HuH-7 (cell line): ENCODE measurements at regions not wholly inside any gene's neighbourhood (a gene's known extent, or its start where the extent isn't known, plus 50 kb on each side); places are given as distances from the start of the nearest gene placed in this dataset.
"Not testable (repeated sequence)": the region's sequence is repeated elsewhere in the genome, so short reads cannot be mapped to it uniquely, and the experiment has no call there.

Experiments
- DNase-seq: peaks from one replicate; pipeline ENCODE4 v3.0.0; 2011; ENCODE audit warnings: low spot score

DNA sequence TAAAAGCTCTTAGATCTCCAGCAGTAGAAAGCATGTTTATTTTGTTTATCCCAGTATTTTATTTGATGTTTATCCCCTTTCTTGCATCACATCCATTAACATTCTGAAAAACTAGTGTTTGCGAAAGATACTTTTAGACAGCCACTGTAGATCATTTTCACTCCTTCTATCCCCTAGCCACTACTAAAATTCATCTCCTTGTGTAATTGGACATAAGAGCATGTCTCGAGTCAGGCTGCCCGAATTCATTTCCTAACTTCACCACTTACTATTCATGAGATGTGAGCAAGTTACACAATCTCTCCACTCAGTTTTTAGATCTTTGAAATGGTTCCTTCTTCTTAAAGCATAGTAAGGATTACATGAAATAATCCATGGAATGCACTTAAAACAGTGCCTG, 514.0 kb downstream of the KLF5 start:
- no peak for DNase-seq

DNA sequence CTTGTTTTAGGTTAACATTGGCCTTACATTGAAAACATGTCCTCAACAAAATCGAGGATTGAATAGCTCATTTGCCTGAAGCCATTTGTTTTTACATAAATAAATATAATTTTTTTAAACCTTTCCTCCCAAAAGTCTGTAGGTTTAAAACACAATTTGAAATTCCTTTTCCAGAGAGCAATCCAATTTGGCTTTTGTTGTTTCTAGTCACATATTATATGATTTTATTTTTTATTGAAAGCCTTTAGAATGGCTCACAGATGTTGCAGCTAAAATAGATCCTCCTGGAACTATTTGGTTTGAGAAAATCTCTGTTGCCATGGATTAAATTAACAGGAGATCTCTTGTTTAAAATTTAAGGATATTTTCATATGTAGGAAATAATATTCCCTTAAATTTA, 512.6 kb downstream of the KLF5 start:
- DNase-seq = no peak

DNA sequence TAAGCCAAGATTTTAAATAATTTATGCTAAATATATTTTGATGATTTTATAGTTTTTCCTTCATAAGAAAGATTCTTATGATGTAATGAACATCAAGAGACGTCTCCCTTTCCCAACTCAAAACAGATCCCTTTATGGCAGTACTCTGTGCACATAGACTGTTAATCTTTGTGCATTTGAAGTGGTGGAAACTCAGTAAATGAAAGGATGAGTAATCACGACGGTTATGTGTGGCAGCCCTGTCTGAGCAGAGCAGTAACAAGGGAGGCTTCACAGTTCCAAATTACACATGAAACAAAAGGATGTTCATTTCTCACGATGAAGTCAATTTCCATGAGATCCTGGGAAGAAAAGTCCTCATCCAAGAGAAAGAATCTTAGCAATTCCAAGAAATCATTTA, 498.1 kb downstream of the KLF5 start:
- no peak for DNase-seq

DNA sequence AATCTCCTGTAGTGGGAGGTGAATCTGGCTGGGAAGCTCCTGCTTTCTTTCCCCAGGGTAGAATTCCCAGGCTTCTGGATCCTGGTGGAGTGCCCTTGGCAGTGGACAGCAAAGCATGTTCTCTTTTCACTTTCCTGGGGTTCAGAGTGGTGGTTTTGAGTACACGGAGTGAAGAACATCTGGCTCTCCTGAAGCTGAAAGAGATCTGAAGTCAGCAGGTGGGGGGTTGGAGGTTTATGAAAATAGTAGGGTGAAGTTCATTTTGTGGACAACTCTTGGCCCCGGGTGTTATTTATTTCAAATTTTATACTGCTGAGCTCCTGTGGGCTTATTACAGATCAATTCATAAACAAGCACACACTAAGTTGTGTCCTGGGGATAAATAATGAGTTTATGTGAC, 497.3 kb downstream of the KLF5 start:
- no peak for DNase-seq

DNA sequence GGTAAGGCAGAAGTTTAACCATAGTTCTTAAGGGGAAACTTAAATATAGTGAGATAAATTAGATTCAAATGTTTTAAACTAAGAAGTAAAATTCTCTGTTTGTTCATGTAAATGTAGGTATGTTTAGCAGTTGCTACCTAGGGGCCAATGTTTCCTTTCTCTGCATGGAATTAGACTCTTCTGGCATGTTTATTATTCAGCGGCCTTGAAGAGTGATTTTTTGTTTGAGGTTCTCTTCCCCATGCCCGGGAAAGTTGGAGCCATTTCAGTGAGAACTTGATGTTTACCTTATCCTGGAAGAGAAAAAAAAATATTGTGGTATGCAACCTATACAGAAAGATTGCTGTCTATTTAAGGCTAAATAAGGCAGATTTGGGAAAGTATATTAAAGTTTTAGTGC, 492.9 kb downstream of the KLF5 start:
- DNase-seq = no peak

DNA sequence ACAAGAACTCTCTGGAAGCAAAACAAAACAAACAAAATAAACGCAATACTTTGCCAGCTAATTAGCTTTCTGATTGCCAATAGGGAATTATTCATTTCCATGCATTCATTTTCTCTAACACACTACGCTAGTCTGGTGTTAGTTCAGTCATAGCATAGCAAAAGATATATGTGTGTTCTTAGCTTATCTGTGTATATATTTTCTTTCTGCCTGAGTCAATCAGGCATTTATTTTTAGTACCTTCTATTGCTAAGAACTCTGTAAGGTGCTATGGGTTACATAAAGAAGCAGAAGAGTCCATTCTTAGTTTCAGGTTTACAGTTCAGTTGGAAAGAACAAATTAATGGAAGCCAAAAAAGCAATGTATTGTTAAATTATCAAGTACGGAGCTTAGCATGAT, 490.9 kb downstream of the KLF5 start:
- DNase-seq = no peak

DNA sequence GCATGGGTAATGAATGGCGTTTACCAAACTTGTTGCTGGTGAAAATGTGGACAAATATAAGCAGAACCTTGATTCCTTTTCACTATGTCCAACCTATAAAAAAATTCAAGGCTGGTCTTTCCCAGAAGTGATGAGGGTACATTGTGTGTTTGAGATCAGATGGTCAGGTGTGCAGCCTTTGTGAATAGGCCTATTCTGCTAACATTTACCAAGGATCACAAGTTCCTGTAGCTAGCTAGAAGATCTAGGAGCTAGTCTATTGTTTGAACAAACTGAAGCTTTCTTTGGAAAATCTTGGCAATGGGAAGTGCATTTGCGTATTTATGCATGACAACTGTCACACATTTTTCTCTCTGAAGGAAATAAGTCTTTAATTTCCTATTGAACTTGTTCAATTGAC, 489.6 kb downstream of the KLF5 start:
- no peak for DNase-seq

DNA sequence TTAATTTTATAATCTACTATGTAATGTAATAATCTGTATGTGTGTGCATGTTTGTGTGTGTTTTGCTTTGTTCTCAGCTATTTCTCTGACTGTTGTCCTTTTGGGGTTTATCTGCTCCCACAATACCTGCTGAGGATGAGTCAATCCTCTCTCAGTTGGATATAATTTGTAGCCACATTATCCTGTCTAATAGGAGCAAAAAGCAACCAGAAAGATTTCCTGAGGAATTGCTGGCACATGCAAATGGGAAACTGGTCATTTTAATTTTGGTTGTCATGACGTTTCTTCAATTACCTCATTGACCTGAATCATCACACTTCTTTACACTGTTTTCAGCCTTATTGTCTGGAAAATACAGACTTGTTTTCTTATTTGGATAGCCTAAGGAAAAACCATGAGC, 488.4 kb downstream of the KLF5 start:
- no peak for DNase-seq

DNA sequence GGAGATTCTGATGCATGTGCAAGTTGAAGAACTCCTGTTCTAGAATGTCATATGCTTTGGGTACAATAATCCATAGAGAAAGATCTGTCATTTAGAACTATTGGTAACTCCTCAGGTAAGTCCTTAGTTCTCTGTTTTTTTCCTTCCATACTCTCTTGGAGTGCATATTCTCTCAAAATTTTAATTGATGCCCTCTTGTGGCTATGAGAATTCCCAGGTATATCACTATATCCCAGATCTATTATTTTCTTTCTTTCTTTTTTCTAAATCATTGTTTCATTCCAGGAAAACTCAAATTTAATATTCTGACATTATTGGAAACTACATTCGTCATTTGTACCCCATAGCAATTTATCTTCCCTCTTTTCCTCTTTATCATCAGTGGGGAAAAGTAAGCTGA, 485.4 kb downstream of the KLF5 start:
- no peak for DNase-seq

DNA sequence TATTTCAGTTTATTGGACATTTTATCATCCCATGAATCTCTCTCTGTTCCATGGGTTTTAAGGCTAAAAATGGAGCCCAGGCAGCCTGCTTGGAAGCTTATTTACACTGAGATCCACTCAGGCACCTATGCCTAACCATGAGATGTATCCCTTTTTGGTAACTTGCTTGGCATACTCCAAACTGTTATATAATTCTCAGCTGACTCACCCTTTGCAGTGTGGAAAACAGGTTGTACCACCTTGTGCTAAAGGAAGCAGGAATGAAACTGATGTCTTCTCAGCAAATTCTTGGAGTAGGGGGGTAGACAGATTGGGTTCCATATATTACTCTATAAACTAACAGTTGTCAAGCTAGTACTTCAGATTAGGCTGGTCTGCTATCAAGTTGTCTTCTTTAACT, 483.6 kb downstream of the KLF5 start:
- DNase-seq = no peak

DNA sequence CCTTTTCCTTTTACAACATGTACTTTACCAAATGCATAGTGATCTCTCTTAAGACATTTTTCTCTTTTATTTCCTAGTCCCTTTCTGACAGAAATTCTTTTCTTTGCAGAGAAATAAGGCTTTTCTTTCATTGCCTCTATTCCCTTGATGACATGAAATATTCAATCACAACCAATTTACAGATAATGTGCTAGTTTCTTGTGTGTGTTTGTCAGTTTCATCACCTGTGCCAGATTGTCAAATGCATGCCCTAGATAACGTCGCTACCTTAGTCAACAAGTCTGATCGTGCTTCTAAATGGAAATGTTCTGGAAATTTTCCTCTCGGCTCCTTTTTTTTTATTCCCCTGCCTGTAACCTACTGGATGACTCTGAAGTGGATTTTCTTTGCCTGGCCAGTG, 478.1 kb downstream of the KLF5 start:
- no peak for DNase-seq

DNA sequence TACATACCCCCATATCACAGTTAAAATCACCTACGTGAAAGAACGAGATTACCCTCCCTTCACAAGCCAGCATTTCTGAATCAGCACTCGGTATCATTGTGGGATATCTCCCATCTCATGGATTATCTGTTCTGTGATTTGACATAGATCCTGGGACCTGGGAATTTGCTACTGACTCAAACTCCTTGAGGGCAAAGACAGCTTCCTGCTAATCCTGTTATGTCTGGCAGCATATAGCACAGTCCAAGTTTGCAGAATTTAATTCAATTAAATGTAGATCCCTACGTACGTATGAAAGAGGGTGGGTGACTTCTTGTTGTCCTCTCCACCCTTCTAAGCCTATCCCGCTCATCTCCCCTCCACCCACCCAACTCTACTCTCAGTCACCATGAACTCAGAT, 476.5 kb downstream of the KLF5 start:
- no peak for DNase-seq

DNA sequence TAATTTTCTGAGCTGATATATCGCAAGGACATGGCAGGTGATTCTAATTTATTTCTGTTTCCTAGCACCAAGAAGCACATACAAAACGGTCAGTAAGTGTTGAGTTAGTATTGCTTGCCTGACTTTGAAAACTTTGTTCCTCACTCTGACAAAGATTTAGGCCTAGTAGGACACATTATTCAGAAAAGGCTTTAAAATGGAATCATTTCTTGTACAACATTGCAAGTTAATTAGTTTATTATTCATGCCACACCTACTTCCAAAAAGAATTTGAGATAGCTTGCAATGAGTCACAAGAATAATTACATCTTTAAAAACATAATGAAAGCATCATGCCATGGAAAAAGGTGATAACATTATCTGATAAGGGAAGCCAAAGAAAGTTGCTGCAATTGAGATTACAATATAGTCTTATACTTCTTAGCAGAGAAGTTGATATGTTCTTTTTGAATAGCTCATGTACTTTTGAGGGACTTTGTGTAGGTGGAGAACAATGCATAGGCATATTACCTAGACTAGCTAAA, 474.2 kb downstream of the KLF5 start:
- DNase-seq = no peak

DNA sequence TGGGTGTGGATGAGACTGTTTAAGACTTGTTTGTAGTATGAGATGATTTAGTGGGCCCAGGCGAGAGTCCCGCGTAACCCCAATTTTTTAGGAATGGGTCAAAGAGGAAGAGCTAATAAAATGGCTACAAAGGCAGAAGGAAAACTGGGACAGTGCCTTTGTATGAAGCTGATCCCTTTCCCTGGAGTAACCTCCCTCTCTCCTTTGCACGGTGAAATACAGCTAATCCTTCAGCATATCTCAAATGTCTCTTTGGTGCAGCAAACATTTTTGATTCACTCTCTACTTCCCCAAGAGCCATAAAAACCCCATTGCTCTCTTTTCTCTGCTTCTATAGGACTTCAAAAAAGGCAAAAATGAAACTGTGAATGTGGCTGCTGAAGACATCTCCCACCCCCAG, 473.8 kb downstream of the KLF5 start:
- no peak for DNase-seq

DNA sequence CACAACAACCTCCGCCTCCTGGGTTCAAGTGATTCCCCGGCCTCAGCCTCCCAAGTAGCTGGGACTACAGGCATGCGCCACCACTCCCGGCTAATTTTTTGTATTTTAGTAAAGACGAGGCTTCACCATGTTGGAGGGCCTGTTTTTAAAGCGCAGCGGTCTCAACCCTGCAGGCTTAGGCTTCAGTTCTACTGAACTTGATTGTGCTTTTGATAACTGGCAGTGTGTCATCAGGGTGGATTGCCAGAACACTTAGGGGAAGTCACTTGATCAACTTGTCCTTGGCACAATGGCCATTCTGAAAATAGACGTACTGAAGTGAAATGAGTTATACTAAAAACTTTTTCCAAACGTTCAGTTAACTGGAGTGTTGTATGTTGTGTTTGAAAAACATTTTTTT, 472.2 kb downstream of the KLF5 start:
- no peak for DNase-seq

DNA sequence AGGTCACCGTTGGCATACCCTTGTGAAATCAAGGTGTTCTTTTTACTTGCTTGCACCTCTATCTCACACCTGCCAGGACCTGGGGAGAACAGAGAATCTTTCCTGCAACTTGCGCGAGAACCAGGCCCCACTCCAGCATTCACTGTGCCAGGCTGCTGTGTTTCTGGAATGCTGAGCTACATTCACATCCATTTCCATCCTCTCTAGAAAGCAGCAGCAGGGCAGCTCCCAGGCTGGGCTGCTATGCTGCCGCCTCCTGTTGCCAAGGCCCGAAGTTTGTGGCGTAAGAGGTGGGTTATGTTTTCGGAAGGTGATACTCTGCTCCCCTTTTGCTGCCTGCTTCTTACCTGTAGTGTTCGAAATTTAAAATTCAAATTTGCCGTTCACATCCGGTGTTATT, 464.1 kb downstream of the KLF5 start:
- no peak for DNase-seq

DNA sequence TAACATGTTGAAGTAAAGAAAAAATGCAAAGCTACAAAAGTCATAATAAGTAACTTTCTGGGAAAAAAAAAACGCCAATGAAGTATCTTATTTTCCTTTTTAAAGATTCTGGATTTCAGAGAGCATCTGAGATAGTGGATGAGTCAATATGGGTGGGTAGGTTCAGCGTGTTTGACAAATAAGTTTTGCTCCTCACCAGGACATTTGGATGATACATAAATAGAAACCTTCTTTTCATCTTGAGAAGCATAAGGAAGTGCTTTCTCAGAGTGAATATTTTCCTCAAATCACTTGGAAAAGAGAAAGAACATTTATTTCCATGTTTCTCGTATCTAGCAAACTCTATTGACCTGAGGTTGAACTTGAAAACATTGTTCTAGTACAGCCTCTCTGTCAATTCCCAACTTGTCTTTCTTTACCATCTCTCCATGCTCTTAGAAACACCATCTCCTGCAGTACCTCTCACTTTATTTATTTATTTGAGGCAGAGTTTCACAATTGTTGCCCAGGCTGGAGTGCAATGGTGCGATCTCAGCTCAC, 463.2 kb downstream of the KLF5 start:
- DNase-seq = no peak

DNA sequence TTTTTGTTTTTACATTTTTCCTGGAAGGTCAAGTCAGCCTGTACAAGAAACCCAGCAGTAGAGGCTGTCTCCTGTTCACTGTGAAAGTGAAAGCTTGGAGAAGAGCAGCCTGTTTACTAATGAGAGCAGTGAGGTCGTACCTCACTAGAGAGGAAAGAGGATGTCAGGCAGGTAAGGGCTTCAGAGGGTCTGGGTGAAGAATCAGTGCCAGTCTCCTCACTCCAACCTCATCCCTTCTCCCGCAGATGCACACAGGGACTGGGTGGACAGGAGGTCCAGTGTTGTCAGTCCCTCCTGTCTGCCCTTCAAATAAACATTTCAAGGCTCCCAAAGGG, 462.5 kb downstream of the KLF5 start:
- no peak for DNase-seq

DNA sequence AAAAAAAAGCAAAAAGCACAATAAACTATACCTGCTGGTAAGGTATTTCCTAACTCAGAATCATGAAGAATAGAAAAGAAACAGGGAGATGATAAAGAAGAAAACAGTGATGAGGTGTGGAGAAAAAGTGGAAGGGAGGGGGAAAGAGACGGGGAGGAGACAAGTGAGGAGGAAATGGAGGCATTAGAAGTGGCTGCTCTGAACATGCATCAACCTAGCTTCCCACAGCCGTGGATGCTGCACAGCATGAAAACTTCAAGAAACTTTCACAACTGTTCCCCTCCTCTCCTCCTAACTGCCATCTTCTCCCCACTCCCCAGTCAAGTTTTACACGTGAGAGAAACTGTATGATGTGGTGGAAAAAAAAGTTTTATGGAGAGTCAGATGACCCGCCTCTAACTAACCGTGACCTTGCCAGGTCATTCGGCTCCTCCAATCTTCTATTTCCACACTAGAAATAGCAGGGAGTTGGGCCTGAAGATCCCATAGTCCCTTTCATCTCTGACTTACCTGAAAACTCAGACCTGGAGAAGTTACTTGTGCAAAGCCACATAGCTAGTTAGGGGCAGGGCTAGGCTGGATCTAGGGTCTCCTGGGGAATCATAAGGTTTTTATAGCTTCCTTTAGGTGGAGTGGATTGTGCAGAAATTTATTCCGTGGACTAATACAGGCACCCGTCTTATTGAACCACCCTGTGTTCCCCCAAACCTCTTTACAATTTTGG, 461.9 kb downstream of the KLF5 start:
- no peak for DNase-seq

DNA sequence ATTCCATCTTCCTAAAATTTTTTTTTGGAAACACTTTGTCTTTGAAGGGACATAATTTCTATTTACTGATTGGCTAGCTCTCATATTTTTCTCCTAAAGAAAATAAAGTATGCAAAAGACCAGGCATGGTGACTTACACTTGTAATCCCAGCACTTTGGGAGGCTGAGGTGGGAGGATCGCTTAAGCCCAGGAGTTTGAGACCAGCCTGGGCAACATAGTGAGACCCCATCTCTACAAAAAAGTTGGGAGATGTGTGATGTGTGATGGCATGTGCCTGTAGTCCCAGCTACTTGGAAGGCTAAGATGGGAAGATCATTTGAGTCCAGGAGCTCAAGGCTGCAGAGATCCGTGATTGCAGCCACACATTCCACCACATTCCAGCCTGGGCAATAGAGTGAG, 461.3 kb downstream of the KLF5 start:
- not testable (repeated sequence) for DNase-seq

DNA sequence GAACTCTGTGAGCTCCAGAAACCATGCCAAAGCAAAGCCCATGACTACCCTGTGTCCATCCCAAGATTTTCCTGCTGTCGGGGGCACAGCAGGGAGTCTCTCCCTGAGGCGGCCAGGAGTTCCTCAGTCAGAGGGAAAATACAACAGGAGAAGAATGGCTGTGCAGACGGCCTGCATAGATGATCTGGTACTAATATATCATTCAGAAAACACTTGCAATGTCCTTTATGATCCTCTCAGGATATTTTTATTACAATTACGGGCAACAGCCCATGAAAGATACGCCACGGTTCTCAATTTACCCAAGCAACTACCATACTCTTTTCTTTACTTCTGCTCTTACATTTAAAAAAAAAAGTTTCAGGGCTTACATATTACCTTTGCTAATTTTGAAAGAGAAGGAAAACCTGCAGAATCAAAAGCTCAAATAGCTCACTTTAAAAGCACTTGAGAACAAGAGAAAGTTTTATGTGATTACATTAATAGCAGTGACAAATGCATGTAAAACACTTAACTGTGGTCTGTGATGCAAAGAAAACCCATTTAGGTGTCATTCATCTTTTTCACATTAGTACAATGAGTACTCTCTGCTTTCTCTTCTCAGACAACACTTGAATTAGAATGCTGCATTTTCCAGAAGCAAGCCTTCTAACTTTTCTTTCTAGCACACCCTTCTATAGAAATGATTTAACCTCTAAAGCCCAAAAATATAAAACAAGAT, 460.8 kb downstream of the KLF5 start:
- no peak for DNase-seq

DNA sequence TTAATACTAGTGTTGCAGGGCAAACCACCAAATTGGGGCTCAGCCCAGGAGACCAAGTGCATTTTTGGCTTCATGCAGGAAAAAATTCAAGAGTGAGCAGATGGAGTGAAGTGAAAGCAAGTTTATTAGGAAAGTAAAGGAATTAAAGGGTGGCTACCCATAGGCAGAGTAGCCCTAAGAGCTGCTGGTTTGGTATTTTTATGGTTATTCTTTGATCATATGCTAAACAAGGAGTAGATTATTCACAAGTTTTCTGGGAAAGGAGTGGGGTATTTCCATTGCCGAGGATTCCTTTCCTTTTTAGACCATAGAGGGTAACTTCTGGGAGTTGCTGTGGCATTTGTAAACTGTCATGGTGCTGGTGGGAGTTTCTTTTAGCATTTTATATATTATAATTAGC, 459.0 kb downstream of the KLF5 start:
- no peak for DNase-seq

DNA sequence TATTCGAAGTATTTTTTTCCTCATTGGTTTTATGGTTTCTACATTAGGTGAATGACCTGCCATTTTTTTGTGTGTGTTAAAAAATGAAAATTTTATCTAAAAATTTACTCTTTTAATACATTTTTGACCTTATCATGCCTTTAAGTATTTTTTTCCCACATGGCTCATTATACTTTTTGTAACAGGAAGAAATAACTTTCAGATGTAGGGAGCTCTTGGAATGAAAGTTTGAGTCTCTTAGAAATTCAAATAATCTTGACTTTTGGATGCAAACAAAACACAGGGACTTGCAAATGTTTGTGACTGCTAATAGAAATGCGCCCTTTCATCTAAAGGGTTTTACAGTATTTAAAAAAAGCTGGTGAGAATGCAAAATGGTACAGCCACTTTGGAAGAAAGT, 457.9 kb downstream of the KLF5 start:
- no peak for DNase-seq

DNA sequence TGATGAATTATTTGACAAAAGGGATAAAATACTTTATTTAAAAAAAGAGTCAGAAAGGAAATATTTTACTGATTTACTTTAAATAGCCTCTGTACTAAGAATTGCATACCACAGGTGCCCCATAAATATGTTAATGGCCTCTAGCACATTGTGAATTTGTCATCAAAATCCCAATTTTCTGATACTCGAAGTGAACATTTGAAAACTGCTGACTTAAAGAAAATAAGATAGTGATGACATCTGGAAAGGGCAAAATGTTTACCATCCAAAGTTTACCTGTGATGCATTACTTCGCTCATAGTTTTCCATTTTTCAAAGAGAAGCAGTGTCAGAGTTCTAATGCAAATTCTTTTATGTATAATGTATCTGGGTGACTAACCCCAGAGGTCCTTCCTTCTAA, 455.4 kb downstream of the KLF5 start:
- no peak for DNase-seq
